ENCODE measurements at regions not wholly inside any gene's neighbourhood (a gene's known extent, or its start where the extent isn't known, plus 50 kb on each side); places are given as distances from the start of the nearest gene placed in this dataset.

- no peak for TF ChIP-seq POLR2AphosphoS5 (IDR thresholded peaks at IDR 0.05)
- TF ChIP-seq CTCF (IDR thresholded peaks at IDR 0.05) = no peak
- TF ChIP-seq POLR2A (IDR thresholded peaks at IDR 0.05; ENCODE audit: low read depth) = no peak
- TF ChIP-seq EP300 (IDR thresholded peaks at IDR 0.05) = no peak
Measured at GRCh38 chr5:6218116-6218515, 160.2 kb downstream of the MED10 start.
